GM13977 (cell line): ENCODE measurements at regions not wholly inside any gene's neighbourhood (a gene's known extent, or its start where the extent isn't known, plus 50 kb on each side); places are given as distances from the start of the nearest gene placed in this dataset.

Source experiments
- DNase-seq: peaks from one replicate; pipeline ENCODE4 v3.0.0; 2012; ENCODE audit warnings: low spot score
- in situ Hi-C: fragments of 300-500 bp; cut with MboI; formaldehyde crosslinking; loops from one replicate; pipeline ENCODE4 v1.12.0; 2022; ENCODE audit warnings: low sequenced_read_pairs, low pct_unique_long_range_greater_than_20kb, mixed read lengths, inconsistent platforms; ENCODE audit not compliant: unreplicated experiment
- TF ChIP-seq, protein P1 (sequence below): IDR thresholded peaks from 2 replicates; pipeline ENCODE4 v1.5.1; 2012; ENCODE audit warnings: mild to moderate bottlenecking, control low read depth; ENCODE audit not compliant: insufficient read depth; ENCODE audit errors: extremely low read depth, missing control alignments

DNA sequence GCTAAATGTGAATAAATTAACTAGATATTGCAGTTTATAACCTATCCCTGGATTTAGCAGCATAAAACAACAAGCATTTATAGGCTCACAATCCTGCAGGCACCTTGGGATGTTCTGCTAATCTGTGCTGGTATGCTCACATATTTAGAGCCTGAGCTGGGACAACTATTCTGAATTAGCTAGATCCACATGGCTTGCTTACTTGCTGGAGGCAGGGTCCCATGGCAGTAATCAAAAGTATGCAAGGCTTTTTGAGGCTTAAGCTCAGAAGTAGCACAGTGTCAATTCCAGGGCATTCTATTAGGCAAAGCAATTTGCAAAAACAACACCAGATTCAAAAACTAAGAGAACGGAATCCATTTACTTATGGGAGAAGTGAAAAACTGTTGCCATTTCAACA is 745.0 kb upstream of the ACO1 start:
- in situ Hi-C loops: no loop called here
- DNase-seq: no peak
- TF ChIP-seq, protein P1, sequence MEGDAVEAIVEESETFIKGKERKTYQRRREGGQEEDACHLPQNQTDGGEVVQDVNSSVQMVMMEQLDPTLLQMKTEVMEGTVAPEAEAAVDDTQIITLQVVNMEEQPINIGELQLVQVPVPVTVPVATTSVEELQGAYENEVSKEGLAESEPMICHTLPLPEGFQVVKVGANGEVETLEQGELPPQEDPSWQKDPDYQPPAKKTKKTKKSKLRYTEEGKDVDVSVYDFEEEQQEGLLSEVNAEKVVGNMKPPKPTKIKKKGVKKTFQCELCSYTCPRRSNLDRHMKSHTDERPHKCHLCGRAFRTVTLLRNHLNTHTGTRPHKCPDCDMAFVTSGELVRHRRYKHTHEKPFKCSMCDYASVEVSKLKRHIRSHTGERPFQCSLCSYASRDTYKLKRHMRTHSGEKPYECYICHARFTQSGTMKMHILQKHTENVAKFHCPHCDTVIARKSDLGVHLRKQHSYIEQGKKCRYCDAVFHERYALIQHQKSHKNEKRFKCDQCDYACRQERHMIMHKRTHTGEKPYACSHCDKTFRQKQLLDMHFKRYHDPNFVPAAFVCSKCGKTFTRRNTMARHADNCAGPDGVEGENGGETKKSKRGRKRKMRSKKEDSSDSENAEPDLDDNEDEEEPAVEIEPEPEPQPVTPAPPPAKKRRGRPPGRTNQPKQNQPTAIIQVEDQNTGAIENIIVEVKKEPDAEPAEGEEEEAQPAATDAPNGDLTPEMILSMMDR: no peak

DNA sequence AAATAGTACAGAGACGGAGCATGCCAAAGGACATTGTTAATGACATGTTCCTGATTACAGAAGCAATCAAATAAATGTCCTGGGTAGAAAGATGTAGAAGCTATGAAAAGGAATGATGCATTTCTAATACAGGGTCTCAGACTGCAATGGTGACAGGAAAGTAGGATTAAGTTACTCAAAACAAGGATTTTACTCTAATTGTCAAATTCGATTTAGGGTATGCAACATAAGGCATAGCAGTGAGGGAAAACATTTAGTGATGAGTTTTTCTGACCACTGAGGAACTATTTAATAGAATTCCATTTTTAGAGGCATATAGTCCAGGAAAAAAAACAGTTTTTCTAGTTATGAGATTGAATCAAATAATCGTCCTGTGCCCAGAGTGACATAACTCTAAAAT is 715.1 kb upstream of the ACO1 start:
- TF ChIP-seq, protein P1: no peak
- in situ Hi-C loops: no loop called here
- DNase-seq: no peak

DNA sequence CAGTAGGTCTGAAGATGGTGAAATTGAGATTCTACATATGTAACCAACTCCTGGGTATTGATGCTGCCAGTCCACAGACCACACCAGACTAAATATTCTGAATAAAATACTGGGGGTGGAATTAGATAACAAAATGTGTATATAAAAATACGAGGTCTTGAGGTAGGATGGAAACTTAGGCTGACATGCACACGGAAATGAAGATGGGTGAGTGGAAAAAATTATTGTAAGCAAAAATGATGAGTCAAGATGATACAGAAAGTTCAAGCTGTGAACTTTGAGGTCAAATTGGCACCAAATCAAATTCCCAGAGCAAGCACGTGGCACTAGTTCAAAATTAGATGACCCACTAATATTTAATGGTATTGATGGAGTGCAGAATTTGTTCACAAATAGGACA is 713.4 kb upstream of the ACO1 start:
- TF ChIP-seq, protein P1: no peak
- no peak for DNase-seq
- in situ Hi-C loops: no loop called here

DNA sequence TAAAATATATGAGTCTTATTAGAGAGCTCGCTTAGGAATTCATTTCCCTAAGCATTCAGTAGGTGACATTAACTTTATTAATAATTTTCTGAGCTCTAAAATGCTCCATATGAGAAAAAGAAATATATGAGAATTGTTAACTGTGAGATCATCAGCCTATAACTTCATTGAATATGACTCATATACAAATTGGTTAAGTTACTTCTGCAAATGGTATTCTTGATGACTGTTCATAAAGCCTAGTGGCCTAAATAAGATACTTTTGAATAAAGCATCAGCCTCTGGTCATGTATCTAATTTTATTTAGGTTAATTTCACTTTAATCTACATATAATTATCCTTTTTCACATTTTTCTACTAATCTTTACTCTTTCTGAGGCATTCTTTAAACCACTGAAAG is 710.2 kb upstream of the ACO1 start:
- TF ChIP-seq, protein P1: no peak
- DNase-seq: no peak
- in situ Hi-C loops: no loop called here

DNA sequence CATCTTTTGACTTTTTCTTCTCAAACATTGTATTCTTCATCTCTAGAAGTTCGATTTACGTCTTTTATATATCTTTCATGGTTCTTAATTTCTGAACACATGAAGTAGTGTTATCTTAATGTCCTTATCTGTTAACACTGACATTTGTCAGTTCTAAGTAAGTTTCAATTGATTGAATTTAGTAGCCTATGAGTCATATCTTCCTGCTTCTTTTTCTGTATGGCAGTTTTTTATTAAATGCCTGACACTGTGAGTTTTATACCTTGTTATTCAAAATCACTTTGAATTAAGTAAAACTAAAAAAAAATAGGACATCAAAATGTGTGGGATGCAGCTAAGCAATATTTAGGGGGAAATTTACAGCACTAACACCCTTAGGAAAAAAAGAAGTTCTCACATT is 707.0 kb upstream of the ACO1 start:
- no peak for DNase-seq
- in situ Hi-C loops: no loop called here
- TF ChIP-seq, protein P1: no peak

DNA sequence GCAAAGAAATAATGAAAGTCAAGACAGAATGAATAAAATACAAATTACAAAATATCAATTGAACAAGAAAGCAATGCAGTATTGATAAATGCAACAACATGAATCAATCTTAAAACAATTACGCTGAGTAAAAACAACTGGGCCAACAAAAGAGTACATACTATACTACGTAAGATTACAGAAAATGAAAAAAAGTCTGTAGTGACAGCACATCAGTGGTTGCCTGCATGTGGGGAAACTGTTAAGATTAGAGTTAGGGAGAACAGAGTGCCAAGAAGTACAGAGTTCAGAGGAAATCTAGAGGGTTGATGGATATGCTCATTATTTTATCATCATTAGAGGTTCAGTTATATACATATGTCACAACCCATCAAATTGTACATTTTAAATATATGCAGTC is 706.6 kb upstream of the ACO1 start:
- in situ Hi-C loops: no loop called here
- TF ChIP-seq, protein P1: no peak
- DNase-seq: no peak

DNA sequence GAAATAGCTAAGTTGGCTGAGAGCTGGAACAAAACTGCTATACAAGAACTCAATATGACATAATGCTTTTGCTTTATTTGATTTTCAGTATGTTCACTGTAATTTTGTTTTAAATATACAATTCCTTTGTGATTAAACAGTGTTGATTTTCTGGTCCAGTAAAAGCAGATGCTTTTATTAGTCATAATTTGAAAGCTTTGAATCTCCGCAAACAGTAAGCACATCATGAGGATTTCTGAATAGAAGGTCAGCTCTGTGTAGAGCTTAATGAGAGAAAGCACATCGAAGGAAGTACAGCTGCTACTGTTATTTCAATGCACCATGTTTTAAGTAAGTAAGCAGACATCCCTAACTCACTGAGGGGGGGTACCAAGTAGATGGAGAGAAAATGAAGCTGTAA is 701.3 kb upstream of the ACO1 start:
- no peak for DNase-seq
- in situ Hi-C loops: no loop called here
- TF ChIP-seq, protein P1: no peak
